ENCODE measurements at regions not wholly inside any gene's neighbourhood (a gene's known extent, or its start where the extent isn't known, plus 50 kb on each side); places are given as distances from the start of the nearest gene placed in this dataset.

DNA sequence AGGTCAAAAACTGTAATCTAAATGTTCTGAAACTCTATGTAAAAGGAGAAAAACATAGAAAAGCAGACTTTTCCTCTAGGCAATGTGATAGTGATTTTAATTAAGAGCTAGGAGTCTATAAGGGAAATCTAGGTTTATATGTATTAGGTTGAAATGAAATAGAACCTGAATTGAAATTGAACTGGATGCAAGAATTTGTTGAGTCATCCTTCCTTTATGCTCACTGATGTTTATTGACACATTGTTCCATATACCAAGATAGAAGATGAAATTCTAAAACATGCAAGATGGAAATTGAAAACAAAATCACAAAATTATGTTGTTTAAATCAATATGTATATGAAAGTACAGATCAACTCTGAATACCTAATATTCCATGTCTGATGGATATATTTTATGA lies 170.4 kb upstream of the FLRT2 start:
- TF ChIP-seq, protein P1, sequence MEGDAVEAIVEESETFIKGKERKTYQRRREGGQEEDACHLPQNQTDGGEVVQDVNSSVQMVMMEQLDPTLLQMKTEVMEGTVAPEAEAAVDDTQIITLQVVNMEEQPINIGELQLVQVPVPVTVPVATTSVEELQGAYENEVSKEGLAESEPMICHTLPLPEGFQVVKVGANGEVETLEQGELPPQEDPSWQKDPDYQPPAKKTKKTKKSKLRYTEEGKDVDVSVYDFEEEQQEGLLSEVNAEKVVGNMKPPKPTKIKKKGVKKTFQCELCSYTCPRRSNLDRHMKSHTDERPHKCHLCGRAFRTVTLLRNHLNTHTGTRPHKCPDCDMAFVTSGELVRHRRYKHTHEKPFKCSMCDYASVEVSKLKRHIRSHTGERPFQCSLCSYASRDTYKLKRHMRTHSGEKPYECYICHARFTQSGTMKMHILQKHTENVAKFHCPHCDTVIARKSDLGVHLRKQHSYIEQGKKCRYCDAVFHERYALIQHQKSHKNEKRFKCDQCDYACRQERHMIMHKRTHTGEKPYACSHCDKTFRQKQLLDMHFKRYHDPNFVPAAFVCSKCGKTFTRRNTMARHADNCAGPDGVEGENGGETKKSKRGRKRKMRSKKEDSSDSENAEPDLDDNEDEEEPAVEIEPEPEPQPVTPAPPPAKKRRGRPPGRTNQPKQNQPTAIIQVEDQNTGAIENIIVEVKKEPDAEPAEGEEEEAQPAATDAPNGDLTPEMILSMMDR (IDR thresholded peaks at IDR 0.05; ENCODE audit: control extremely low read depth, extremely low read depth): no peak
- no peaks in the 10 kb centered on the region for H3K36me3 ChIP-seq (ENCODE audit: control insufficient read depth in 4 of 4, insufficient read depth in 4 of 4, low read length in 4 of 4)
- peaks cover 0 to 2% (median 0%) of the 10 kb centered on the region in 4 donors for H3K9me3 ChIP-seq (ENCODE audit: control insufficient read depth in 4 of 4, insufficient read depth in 3 of 4, low read length in 3 of 4)
- H3K4me3 ChIP-seq: no peak overlapping the region
- peaks cover 0 to 3% (median 0%) of the 10 kb centered on the region in 3 donors for H3K27me3 ChIP-seq (ENCODE audit: control insufficient read depth in 3 of 3, insufficient read depth in 3 of 3, low read length in 2 of 3)
- H3K9ac ChIP-seq (ENCODE audit: insufficient read depth in 1 of 2, low read length in 2 of 2): no peak overlapping the region
- no peak for DNase-seq
- ATAC-seq (ENCODE audit: insufficient read depth, low FRiP score): no peak
- no peak overlapping the region for H3K27ac ChIP-seq (ENCODE audit: low read depth in 1 of 2, low read length in 1 of 2)
- peaks cover 0 to 18% (median 5%) of the 10 kb centered on the region in 5 donors for H3K4me1 ChIP-seq (ENCODE audit: control insufficient read depth in 5 of 5, insufficient read depth in 5 of 5, low read length in 5 of 5)

DNA sequence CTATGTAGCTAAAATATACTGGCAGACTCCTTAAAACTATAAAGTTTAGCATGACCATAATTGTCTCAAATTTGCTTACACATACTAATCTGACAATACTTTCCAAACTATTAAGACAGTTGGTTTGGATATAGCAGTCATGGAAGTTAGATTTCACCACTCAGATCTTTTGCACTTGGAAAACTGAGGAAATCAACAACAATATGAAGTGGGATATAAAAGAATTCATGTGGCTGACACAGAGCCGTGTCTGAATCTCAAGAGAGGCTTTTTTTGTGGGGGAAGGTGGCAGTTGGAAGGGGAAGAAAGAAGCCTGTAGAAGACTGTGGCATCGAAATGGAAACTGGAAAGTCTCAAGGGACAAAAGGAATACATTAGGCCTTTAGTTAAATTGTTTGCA lies 166.6 kb upstream of the FLRT2 start:
- Histone ChIP-seq H3K27ac (ENCODE audit: low read depth in 1 of 2, low read length in 1 of 2) (no peak overlapping the region), H3K36me3 (ENCODE audit: control insufficient read depth in 4 of 4, insufficient read depth in 4 of 4, low read length in 4 of 4) (no peaks in the 10 kb centered on the region), H3K9ac (ENCODE audit: insufficient read depth in 1 of 2, low read length in 2 of 2) (no peak overlapping the region), H3K4me3 (no peak overlapping the region), H3K27me3 (ENCODE audit: control insufficient read depth in 3 of 3, insufficient read depth in 3 of 3, low read length in 2 of 3) (peaks cover 0 to 3% (median 0%) of the 10 kb centered on the region in 3 donors), H3K9me3 (ENCODE audit: control insufficient read depth in 4 of 4, insufficient read depth in 3 of 4, low read length in 3 of 4) (no peaks in the 10 kb centered on the region), H3K4me1 (ENCODE audit: control insufficient read depth in 5 of 5, insufficient read depth in 5 of 5, low read length in 5 of 5) (peaks cover 0 to 24% (median 5%) of the 10 kb centered on the region in 5 donors)
- 71 to 84% methylated on average over 2 of the region's 2 CpGs for WGBS, 2 donors
- TF ChIP-seq, protein P1 (IDR thresholded peaks at IDR 0.05; ENCODE audit: control extremely low read depth, extremely low read depth): no peak
- DNase-seq (peak; percentile 46 to 95 (median 91)), ATAC-seq (ENCODE audit: insufficient read depth, low FRiP score) (no peak)

DNA sequence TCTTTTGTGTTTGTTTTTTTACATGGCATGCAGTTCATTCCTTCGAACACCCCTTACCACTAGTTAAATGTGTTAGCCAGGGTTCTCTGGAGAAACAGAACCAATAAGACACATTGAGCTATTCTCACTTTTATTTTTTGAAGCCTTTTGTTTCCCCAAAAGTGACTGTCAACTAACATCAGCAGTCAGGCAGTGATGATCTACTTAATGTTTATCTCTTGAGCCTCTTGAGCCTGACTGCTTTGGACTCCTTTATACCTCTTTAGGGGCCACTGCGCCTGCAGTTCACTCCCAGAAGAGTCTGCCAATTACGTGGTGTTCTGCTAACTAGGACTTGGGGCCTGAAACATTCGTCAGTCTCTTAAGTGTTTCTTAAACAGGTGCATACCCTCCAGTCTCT lies 163.7 kb upstream of the FLRT2 start:
- Histone ChIP-seq H3K27me3 (ENCODE audit: control insufficient read depth in 3 of 3, insufficient read depth in 3 of 3, low read length in 2 of 3) (peaks cover 0 to 2% (median 0%) of the 10 kb centered on the region in 3 donors), H3K36me3 (ENCODE audit: control insufficient read depth in 4 of 4, insufficient read depth in 4 of 4, low read length in 4 of 4) (no peaks in the 10 kb centered on the region), H3K9me3 (ENCODE audit: control insufficient read depth in 4 of 4, insufficient read depth in 3 of 4, low read length in 3 of 4) (no peaks in the 10 kb centered on the region), H3K4me1 (ENCODE audit: control insufficient read depth in 5 of 5, insufficient read depth in 5 of 5, low read length in 5 of 5) (peaks cover 0 to 24% (median 5%) of the 10 kb centered on the region in 5 donors), H3K27ac (ENCODE audit: low read depth in 1 of 2, low read length in 1 of 2) (no peak overlapping the region), H3K4me3 (no peak overlapping the region), H3K9ac (ENCODE audit: insufficient read depth in 1 of 2, low read length in 2 of 2) (no peak overlapping the region)
- ATAC-seq (ENCODE audit: insufficient read depth, low FRiP score) (no peak), DNase-seq (no peak)
- WGBS, 2 donors: 90% methylated on average over 4 of the region's 4 CpGs
- TF ChIP-seq, protein P1 (IDR thresholded peaks at IDR 0.05; ENCODE audit: control extremely low read depth, extremely low read depth): no peak

DNA sequence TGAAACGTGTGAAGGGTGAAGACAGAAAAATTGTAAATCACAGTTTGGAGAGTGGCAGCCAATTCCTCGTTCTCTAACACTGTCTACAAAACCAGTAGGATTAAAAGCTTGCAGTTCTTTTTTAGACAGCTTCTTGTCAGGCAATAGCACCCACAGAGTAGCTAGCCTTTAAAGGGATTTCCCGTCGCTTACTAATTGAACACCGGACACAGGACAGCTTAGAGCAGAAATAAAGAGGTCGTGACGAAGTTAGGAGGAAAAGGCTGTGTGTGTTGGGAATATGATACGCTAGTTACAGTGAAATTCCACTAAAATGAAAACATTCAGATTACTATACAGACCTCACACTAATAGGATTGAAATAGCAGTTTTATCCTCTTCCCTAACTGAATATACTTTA lies 149.1 kb upstream of the FLRT2 start:
- WGBS, 2 donors: 89 to 93% methylated on average over 8 of the region's 8 CpGs

More for the DNA sequence above, 149.1 kb upstream of the FLRT2 start:
- no peak overlapping the region for H3K9ac ChIP-seq (ENCODE audit: insufficient read depth in 1 of 2, low read length in 2 of 2)
- no peaks in the 10 kb centered on the region for H3K36me3 ChIP-seq (ENCODE audit: control insufficient read depth in 4 of 4, insufficient read depth in 4 of 4, low read length in 4 of 4)
- no peak for DNase-seq
- no peak overlapping the region for H3K4me3 ChIP-seq
- TF ChIP-seq, protein P1 (IDR thresholded peaks at IDR 0.05; ENCODE audit: control extremely low read depth, extremely low read depth): no peak
- H3K4me1 ChIP-seq (ENCODE audit: control insufficient read depth in 5 of 5, insufficient read depth in 5 of 5, low read length in 5 of 5): no peaks in the 10 kb centered on the region
- no peaks in the 10 kb centered on the region for H3K9me3 ChIP-seq (ENCODE audit: control insufficient read depth in 4 of 4, insufficient read depth in 3 of 4, low read length in 3 of 4)
- no peaks in the 10 kb centered on the region for H3K27me3 ChIP-seq (ENCODE audit: control insufficient read depth in 3 of 3, insufficient read depth in 3 of 3, low read length in 2 of 3)
- ATAC-seq (ENCODE audit: insufficient read depth, low FRiP score): no peak
- H3K27ac ChIP-seq (ENCODE audit: low read depth in 1 of 2, low read length in 1 of 2): no peak overlapping the region
